ENCODE measurements at regions not wholly inside any gene's neighbourhood (a gene's known extent, or its start where the extent isn't known, plus 50 kb on each side); places are given as distances from the start of the nearest gene placed in this dataset.

- DNase-seq, result no peak
These were observed 121.2 kb upstream of the RTL1 start for GRCh38 chr14:101024686-101025085.

GRCh38 chr14:101025131-101025530 lies 121.6 kb upstream of the RTL1 start:
- TF ChIP-seq GATA1 (IDR thresholded peaks at IDR 0.05; ENCODE audit: low read depth, low read length), result no peak
- TF ChIP-seq POLR2A (IDR thresholded peaks at IDR 0.05; ENCODE audit: low read length), result no peak
- no peak for DNase-seq

More at GRCh38 chr14:101024686-101025085, 121.2 kb upstream of the RTL1 start:
- TF ChIP-seq POLR2A (IDR thresholded peaks at IDR 0.05; ENCODE audit: low read length) (no peak), GATA1 (IDR thresholded peaks at IDR 0.05; ENCODE audit: low read depth, low read length) (no peak)

GRCh38 chr14:101025696-101026095 lies 122.2 kb upstream of the RTL1 start:
- DNase-seq, result no peak
- TF ChIP-seq POLR2A (IDR thresholded peaks at IDR 0.05; ENCODE audit: low read length), result no peak
- no peak for TF ChIP-seq GATA1 (IDR thresholded peaks at IDR 0.05; ENCODE audit: low read depth, low read length)

GRCh38 chr14:101026341-101026740 lies 122.8 kb upstream of the RTL1 start:
- TF ChIP-seq POLR2A (IDR thresholded peaks at IDR 0.05; ENCODE audit: low read length) (no peak), GATA1 (IDR thresholded peaks at IDR 0.05; ENCODE audit: low read depth, low read length) (no peak)
- no peak for DNase-seq

GRCh38 chr14:101027291-101027690 lies 123.8 kb upstream of the RTL1 start:
- DNase-seq, result no peak
- TF ChIP-seq POLR2A (IDR thresholded peaks at IDR 0.05; ENCODE audit: low read length) (no peak), GATA1 (IDR thresholded peaks at IDR 0.05; ENCODE audit: low read depth, low read length) (no peak)

GRCh38 chr14:101027966-101028365 lies 124.4 kb upstream of the RTL1 start:
- DNase-seq, result no peak
- TF ChIP-seq GATA1 (IDR thresholded peaks at IDR 0.05; ENCODE audit: low read depth, low read length) (no peak), POLR2A (IDR thresholded peaks at IDR 0.05; ENCODE audit: low read length) (no peak)

- DNase-seq, result no peak
- TF ChIP-seq GATA1 (IDR thresholded peaks at IDR 0.05; ENCODE audit: low read depth, low read length), result no peak
- TF ChIP-seq POLR2A (IDR thresholded peaks at IDR 0.05; ENCODE audit: low read length), result no peak
These were observed 125.6 kb upstream of the RTL1 start for GRCh38 chr14:101028971-101029667.

- DNase-seq, result no peak
- TF ChIP-seq GATA1 (IDR thresholded peaks at IDR 0.05; ENCODE audit: low read depth, low read length) (no peak), POLR2A (IDR thresholded peaks at IDR 0.05; ENCODE audit: low read length) (no peak)
These were observed 126.3 kb upstream of the RTL1 start for GRCh38 chr14:101029668-101030290.

- no peak for TF ChIP-seq POLR2A (IDR thresholded peaks at IDR 0.05; ENCODE audit: low read length)
- TF ChIP-seq GATA1 (IDR thresholded peaks at IDR 0.05; ENCODE audit: low read depth, low read length), result no peak
- DNase-seq, result no peak
These were observed 127.1 kb upstream of the RTL1 start for GRCh38 chr14:101030586-101030985.

GRCh38 chr14:101031186-101031585 lies 127.7 kb upstream of the RTL1 start:
- no peak for TF ChIP-seq GATA1 (IDR thresholded peaks at IDR 0.05; ENCODE audit: low read depth, low read length)
- no peak for TF ChIP-seq POLR2A (IDR thresholded peaks at IDR 0.05; ENCODE audit: low read length)
- DNase-seq, result no peak

GRCh38 chr14:101031721-101032120 lies 128.2 kb upstream of the RTL1 start:
- DNase-seq, result no peak
- TF ChIP-seq POLR2A (IDR thresholded peaks at IDR 0.05; ENCODE audit: low read length) (no peak), GATA1 (IDR thresholded peaks at IDR 0.05; ENCODE audit: low read depth, low read length) (no peak)

GRCh38 chr14:101032433-101032832 lies 128.9 kb upstream of the RTL1 start:
- TF ChIP-seq POLR2A (IDR thresholded peaks at IDR 0.05; ENCODE audit: low read length) (no peak), GATA1 (IDR thresholded peaks at IDR 0.05; ENCODE audit: low read depth, low read length) (no peak)
- no peak for DNase-seq

GRCh38 chr14:101033006-101033405 lies 129.5 kb upstream of the RTL1 start:
- DNase-seq, result no peak
- TF ChIP-seq GATA1 (IDR thresholded peaks at IDR 0.05; ENCODE audit: low read depth, low read length) (no peak), POLR2A (IDR thresholded peaks at IDR 0.05; ENCODE audit: low read length) (no peak)

- TF ChIP-seq GATA1 (IDR thresholded peaks at IDR 0.05; ENCODE audit: low read depth, low read length) (no peak), POLR2A (IDR thresholded peaks at IDR 0.05; ENCODE audit: low read length) (no peak)
- no peak for DNase-seq
These were observed 130.1 kb upstream of the RTL1 start for GRCh38 chr14:101033446-101034165.
